Ovary (tissue), 3 donors: ENCODE measurements at regions not wholly inside any gene's neighbourhood (a gene's known extent, or its start where the extent isn't known, plus 50 kb on each side); places are given as distances from the start of the nearest gene placed in this dataset.

Source experiments
- CTCF ChIP-seq, 3 donors: fragments of 450-650 bp in 2 of 3; fragments of 200-600 bp in 1 of 3; IDR thresholded peaks; one replicate each; pipeline versions ENCODE4 v1.5.1 to v1.8.0; 2016 to 2022; ENCODE audit warnings: antibody characterized with exemption in 3 of 3, mild to moderate bottlenecking in 1 of 3
- POLR2A ChIP-seq: fragments of 450-650 bp; IDR thresholded peaks from one replicate; pipeline ENCODE4 v1.6.1; 2017; ENCODE audit warnings: antibody characterized with exemption, mild to moderate bottlenecking, moderate library complexity
- donor health status: DM: no; HTN: no; CAD: no.

GRCh38 chr17:79396696-79397095, 214.2 kb downstream of the RBFOX3 start:
- TF ChIP-seq CTCF (IDR thresholded peaks at IDR 0.05) (no peak), POLR2A (no peak)
